KMS-11 (cell line): ENCODE measurements at regions not wholly inside any gene's neighbourhood (a gene's known extent, or its start where the extent isn't known, plus 50 kb on each side); places are given as distances from the start of the nearest gene placed in this dataset.

Experiments used
- H2AFZ ChIP-seq: fragments of 200-600 bp; sonication (generic); 2 replicates; pipeline ENCODE4 v1.6.1; 2016; ENCODE audit warnings: antibody characterized with exemption, mixed run types, low read depth
- H3K27ac ChIP-seq: fragments of 200-600 bp; sonication (generic); 2 replicates; pipeline ENCODE4 v1.6.1; 2016; ENCODE audit warnings: mild to moderate bottlenecking, mixed run types
- H3K27me3 ChIP-seq: fragments of 200-600 bp; sonication (generic); 2 replicates; pipeline ENCODE4 v1.6.1; 2017; ENCODE audit warnings: mild to moderate bottlenecking, low read depth, mixed run types, moderate library complexity; ENCODE audit not compliant: insufficient read depth
- H3K36me3 ChIP-seq: fragments of 200-600 bp; sonication (generic); 2 replicates; pipeline ENCODE4 v1.6.1; 2017; ENCODE audit warnings: mild to moderate bottlenecking, mixed run types; ENCODE audit not compliant: insufficient read depth
- H3K4me1 ChIP-seq: fragments of 200-600 bp; sonication (generic); 2 replicates; pipeline ENCODE4 v1.6.1; 2016; ENCODE audit warnings: mild to moderate bottlenecking, low read depth, mixed run types; ENCODE audit not compliant: poor library complexity, severe bottlenecking
- H3K4me2 ChIP-seq: fragments of 200-600 bp; sonication (generic); 2 replicates; pipeline ENCODE4 v1.7.0; 2016; ENCODE audit warnings: mild to moderate bottlenecking, mixed run types
- H3K4me3 ChIP-seq: fragments of 200-600 bp; sonication (generic); IDR thresholded peaks from 2 replicates; pipeline ENCODE4 v1.6.1; 2017; ENCODE audit warnings: low read depth, low read length, mixed read lengths; ENCODE audit not compliant: insufficient read depth
- H3K79me2 ChIP-seq: fragments of 200-600 bp; sonication (generic); 2 replicates; pipeline ENCODE4 v1.6.1; 2016; ENCODE audit warnings: low read depth, mixed run types; ENCODE audit not compliant: insufficient read depth
- H3K9ac ChIP-seq: fragments of 200-600 bp; sonication (generic); 2 replicates; pipeline ENCODE4 v1.6.1; 2016; ENCODE audit warnings: mild to moderate bottlenecking, mixed run types
- H4K20me1 ChIP-seq: fragments of 200-600 bp; sonication (generic); 2 replicates; pipeline ENCODE4 v1.6.1; 2016; ENCODE audit warnings: mild to moderate bottlenecking, mixed run types; ENCODE audit not compliant: insufficient read depth
- CTCF ChIP-seq: fragments of 200-600 bp; sonication (generic); conservative IDR thresholded peaks from 2 replicates; pipeline ENCODE4 v1.6.1; 2017; ENCODE audit warnings: low read depth, mild to moderate bottlenecking, antibody characterized with exemption, low read length, moderate library complexity, mixed read lengths

- Histone ChIP-seq H3K27ac (no peak overlapping the region), H3K4me2 (no peak overlapping the region), H3K79me2 (no peaks in the 10 kb centered on the region), H3K4me3 (no peak overlapping the region), H3K27me3 (no peaks in the 10 kb centered on the region; the same call in 1 of the 2 replicates), H3K36me3 (no peaks in the 10 kb centered on the region), H4K20me1 (no peaks in the 10 kb centered on the region), H2AFZ (no peak overlapping the region), H3K9ac (no peak overlapping the region), H3K4me1 (no peaks in the 10 kb centered on the region)
- TF ChIP-seq CTCF, result no peak
These were observed 193.5 kb downstream of the BRD1 start for GRCh38 chr22:49634006-49634772.

- Histone ChIP-seq H3K4me2 (no peak overlapping the region), H3K4me3 (no peak overlapping the region), H3K79me2 (no peaks in the 10 kb centered on the region), H3K9ac (no peak overlapping the region), H3K4me1 (no peaks in the 10 kb centered on the region), H3K27ac (no peak overlapping the region), H3K36me3 (no peaks in the 10 kb centered on the region), H4K20me1 (no peaks in the 10 kb centered on the region), H2AFZ (no peak overlapping the region), H3K27me3 (no peaks in the 10 kb centered on the region; the same call in 1 of the 2 replicates)
- no peak for TF ChIP-seq CTCF
These were observed 194.7 kb downstream of the BRD1 start for GRCh38 chr22:49633010-49633324.

GRCh38 chr22:49632199-49633009 lies 195.3 kb downstream of the BRD1 start:
- Histone ChIP-seq H2AFZ (no peak overlapping the region), H3K79me2 (no peaks in the 10 kb centered on the region), H3K9ac (no peak overlapping the region), H3K4me3 (no peak overlapping the region), H3K36me3 (no peaks in the 10 kb centered on the region), H3K4me2 (no peak overlapping the region), H3K27me3 (no peaks in the 10 kb centered on the region; the same call in 1 of the 2 replicates), H4K20me1 (no peaks in the 10 kb centered on the region), H3K4me1 (no peaks in the 10 kb centered on the region), H3K27ac (no peak overlapping the region)
- TF ChIP-seq CTCF, result no peak

- no peak overlapping the region for H3K4me2 ChIP-seq
- no peaks in the 10 kb centered on the region; the same call in 1 of the 2 replicates for H3K27me3 ChIP-seq
- no peak for TF ChIP-seq CTCF
- no peak overlapping the region for H2AFZ ChIP-seq
- H3K27ac ChIP-seq, result no peak overlapping the region
- no peaks in the 10 kb centered on the region for H3K79me2 ChIP-seq
- no peak overlapping the region for H3K9ac ChIP-seq
- H4K20me1 ChIP-seq, result no peaks in the 10 kb centered on the region
- no peaks in the 10 kb centered on the region for H3K36me3 ChIP-seq
- no peak overlapping the region for H3K4me3 ChIP-seq
- H3K4me1 ChIP-seq, result no peaks in the 10 kb centered on the region
These were observed 197.2 kb downstream of the BRD1 start for GRCh38 chr22:49630448-49630946.
